Uterus (tissue), 2 donors: ENCODE measurements at regions not wholly inside any gene's neighbourhood (a gene's known extent, or its start where the extent isn't known, plus 50 kb on each side); places are given as distances from the start of the nearest gene placed in this dataset.

Experiments
- CTCF ChIP-seq, 4 experiments: fragments of 200-600 bp in 2 of 4; fragments of 450-650 bp in 2 of 4; sonication (generic) in 2 of 4; IDR thresholded peaks; one replicate each; pipeline ENCODE4 v1.5.1; 2016 to 2019; ENCODE audit warnings: antibody characterized with exemption in 4 of 4, mild to moderate bottlenecking in 2 of 4, moderate library complexity in 1 of 4
- POLR2A ChIP-seq, 2 donors: fragments of 450-650 bp; IDR thresholded peaks; one replicate each; pipeline ENCODE4 v1.6.1; 2016; ENCODE audit warnings: antibody characterized with exemption in 2 of 2, mild to moderate bottlenecking in 1 of 2, moderate library complexity in 1 of 2

GRCh38 chr14:84792722-84793410, 737.1 kb upstream of the FLRT2 start:
- TF ChIP-seq CTCF (IDR thresholded peaks at IDR 0.05) (no peak), POLR2A (IDR thresholded peaks at IDR 0.05) (no peak)
